Colon (tissue), 2 donors: ENCODE measurements at regions not wholly inside any gene's neighbourhood (a gene's known extent, or its start where the extent isn't known, plus 50 kb on each side); places are given as distances from the start of the nearest gene placed in this dataset.
"Not testable (repeated sequence)": the region's sequence is repeated elsewhere in the genome, so short reads cannot be mapped to it uniquely, and the experiment has no call there.

Source experiments
- FAIRE-seq: peaks from 2 replicates; lab custom pipeline; 2012; peaks lifted over from hg19 to GRCh38; lab: Jason Lieb, UNC
- donor health status: control.
- donor health status: control.

- FAIRE-seq = not testable (repeated sequence)
These were observed 329.1 kb upstream of the KCNMB2 start for GRCh38 chr3:178207161-178207560.

- not testable (repeated sequence) for FAIRE-seq
These were observed 328.6 kb upstream of the KCNMB2 start for GRCh38 chr3:178207627-178208026.

- FAIRE-seq = not testable (repeated sequence)
These were observed 327.1 kb upstream of the KCNMB2 start for GRCh38 chr3:178209116-178209515.

DNA sequence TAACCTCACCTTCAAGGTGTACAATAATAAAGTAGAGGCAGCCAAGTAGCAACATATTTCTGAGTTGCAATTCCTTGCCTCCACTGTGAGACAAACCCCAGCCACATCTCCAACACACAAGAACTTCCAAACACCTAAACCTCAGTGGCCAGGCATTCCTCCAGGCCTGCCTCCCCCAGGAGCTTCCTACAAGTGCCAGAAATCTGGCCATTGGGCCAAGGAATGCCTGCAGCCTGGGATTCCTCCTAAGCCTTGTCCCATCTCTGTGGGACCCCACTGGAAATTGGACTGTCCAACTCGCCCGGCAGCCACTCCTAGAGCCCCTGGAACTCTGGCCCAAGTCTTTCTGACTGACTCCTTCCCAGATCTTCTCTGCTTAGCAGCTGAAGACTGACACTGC, 326.6 kb upstream of the KCNMB2 start:
- not testable (repeated sequence) for FAIRE-seq

DNA sequence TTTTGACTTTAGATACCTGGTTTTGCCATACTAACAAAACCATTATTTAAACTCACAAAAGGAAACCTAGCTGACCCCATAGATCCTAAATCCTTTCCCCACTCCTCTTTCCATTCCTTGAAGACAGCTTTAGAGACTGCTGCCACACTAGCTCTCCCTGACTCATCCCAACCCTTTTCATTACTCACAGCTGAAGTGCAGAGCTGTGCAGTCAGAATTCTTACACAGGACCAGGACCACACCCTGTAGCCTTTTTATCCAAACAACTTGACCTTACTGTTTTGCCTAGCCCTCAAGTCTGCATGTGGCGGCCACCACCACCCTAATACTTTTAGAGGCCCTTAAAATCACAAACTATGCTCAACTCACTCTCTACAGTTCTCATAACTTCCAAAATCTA, 325.1 kb upstream of the KCNMB2 start:
- not testable (repeated sequence) for FAIRE-seq

DNA sequence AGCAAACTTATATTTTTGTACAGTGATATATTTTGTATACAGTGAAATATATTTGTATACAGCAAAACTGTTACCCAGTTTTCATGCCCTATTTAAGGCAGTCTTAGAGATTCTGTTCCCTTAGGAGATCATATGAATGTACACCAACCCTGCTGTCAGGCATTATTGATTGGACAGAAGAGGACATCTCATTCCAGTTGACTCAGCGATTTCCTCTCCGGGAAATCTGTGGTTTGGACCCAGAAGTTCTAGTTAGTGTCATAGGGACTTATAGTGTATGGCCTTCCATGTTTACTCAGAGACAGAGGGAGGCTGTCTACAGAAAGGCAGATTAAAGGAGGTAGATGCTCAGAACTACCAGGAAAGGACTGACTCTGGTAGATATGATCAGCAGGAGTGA, 318.8 kb upstream of the KCNMB2 start:
- no peak for FAIRE-seq

DNA sequence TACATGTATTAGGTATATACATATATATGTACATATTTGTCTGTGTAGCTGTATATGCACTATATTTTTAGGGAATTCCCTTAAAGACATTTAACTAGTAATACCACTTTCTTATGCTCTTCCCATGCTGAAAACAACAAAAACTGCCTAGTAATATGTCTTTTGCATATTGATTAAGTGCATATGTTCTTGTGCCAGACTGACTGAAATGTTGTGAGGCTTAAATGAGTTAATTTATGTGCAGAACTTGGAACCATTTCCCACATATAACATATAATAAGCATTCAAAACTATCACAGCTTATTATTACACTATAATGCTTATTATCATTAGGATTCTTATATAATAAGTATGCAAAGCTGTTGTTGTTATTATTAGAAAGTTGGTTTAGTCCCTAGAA, 318.0 kb upstream of the KCNMB2 start:
- no peak for FAIRE-seq

DNA sequence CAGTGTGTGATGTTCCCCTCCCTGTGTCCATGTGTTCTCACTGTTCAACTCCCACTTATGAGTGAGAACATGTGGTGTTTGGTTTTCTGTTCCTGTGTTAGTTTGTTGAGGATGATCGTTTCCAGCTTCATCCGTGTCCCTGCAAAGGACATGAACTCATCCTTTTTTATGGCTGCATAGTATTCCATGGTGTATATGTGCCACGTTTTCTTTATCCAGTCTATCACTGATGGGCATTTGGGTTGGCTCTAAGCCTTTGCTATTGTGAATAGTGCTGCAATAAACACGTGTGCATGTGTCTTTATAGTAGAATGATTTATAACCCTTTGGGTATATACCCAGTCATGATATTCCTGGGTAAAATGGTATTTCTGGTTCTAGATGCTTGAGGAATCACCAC, 316.6 kb upstream of the KCNMB2 start:
- not testable (repeated sequence) for FAIRE-seq

- FAIRE-seq = no peak
These were observed 312.4 kb upstream of the KCNMB2 start for GRCh38 chr3:178223876-178224275.

DNA sequence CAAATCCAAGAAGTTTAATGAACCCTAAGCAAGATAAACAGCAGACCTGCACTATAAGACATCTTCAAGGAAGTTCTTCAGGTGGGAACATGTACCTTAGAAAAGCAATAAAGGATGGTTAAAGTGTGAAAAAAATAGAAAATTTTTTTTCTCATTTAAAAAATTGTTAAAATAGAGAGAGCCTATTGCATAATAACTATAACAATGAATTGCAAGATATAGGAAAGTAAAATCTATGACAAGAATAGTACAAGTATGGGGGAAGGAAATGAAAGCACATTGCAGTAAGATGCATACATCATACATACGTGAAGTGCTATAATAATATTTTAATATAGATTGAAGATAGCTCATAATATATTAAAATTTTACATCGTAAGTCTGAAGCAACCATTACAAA, 310.1 kb upstream of the KCNMB2 start:
- no peak for FAIRE-seq

GRCh38 chr3:178231645-178232044, 304.6 kb upstream of the KCNMB2 start:
- no peak for FAIRE-seq

DNA sequence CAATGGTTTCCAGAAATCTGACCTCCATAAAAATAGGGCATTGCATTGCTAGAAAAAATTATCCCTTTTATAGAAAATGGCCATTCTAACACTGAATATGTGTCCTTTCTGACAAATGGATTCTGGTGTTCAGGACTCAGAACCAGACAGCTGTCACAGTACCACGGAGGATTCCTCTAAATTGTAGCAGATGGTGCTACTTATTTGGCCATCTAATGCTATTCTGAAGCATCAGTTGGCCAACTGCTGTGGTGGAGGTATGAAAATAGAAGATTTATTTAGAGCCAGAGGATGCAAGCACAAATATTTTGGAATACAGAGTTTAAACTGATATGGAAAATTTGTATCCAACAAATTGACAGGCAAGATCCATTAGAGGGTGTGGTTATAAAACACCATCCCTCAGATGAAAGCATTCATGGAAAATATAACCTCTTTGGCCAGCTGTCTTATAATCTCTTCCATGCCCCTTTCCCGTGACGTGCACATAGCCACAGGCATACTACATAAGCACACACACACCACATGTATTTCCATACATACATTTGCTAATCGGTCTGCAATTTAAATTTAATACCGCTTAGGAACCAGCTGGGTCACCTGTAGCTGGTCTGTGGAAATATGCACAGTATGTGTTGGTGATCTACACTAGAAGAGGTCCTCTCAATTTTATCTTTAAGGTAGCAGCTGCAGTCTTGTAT, 302.7 kb upstream of the KCNMB2 start:
- no peak for FAIRE-seq

DNA sequence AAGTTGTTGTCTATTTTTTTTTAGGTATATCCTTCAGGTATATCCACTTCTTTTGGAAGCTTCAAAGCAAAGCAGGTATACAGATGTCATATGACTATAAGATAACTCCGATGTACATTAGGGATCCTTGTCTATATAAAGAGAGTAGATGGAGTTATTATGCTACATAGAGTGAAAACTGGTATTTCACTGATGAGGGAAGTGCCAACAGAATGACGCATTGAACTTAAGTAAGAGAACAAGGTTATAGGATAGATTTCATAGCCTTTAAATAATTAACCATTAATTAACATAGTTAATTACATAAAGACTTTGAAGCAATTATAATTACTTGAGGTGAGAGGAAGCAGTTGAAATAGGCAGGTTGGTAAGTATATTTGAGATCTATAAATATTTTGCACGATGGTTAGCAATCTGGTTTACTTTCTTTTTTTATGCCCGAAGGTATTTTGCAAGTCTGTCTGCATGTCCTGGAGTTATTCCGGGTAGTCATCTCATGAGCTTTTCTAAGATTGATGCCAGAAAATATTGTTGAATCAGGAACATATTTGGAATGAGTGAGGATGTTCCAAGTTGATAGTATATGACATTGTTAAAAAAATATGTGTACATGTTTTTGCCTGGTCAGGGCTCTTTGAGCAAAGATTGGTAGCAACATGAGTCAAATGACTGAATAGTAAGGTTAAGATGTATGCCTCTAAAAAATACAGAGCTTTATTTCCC, 299.5 kb upstream of the KCNMB2 start:
- no peak for FAIRE-seq

DNA sequence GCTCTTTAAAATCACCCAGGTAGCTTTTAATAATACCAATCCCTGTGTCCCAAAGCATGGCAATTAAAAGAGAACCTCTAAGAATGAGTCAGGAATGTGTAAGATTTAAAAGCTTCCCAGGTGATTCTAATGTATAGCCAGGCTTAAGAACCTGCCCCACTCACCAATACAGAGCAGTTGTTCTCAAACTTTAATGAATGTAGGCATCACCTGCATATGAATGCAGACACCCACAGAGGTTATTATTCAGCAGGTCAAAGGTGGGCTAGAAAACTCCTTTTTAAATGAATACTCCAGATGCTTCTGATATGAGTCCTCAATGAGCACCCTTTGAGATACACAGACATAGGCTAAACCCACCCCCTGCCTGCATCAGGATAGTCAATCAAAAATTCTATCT, 298.1 kb upstream of the KCNMB2 start:
- FAIRE-seq = no peak

DNA sequence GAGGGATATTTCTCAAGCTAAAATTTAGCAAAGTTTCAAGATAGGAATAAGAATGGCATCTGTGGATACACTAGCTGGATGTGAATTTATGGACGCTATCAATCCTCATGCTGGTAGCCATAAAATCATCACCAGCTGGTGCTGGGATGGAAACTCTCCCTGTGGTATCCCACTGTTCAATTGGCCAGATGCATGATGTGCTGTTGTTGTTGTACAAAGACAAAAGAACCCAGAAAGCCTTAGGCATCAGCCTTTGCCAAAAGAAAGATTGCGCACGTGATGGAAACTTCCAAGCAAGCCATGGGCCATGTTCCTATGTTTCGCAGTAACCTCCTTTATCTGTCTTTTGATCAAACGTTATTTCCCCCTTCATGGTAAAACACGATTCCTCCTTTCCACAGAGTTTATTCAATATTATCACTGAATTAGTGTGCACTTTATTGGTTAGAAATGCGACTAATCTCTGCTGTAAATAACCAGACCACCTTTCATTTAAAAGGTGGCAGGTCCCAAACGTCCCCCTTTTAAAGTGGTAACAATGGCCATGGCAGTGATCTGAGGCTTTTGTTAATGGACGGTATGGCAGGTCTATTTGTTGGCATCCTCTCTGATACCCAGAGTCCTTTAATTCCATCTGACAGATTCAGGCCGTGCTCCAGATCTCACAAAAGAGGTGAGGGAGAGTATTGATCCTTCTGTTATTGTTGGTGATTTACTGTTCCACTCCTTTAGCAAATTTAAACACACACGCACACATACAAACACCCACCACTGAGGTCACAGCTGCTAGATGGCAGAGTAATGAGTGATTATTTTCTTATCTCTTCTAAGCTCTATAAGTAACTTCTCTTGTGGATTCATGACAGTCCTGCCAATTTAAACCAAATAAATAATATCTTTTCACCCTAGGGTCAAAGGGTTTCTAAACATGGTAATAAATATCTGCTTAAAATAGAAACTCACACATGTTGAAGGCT, 291.2 kb upstream of the KCNMB2 start:
- no peak for FAIRE-seq

GRCh38 chr3:178246004-178246403, 290.2 kb upstream of the KCNMB2 start:
- no peak for FAIRE-seq

- no peak for FAIRE-seq
These were observed 280.9 kb upstream of the KCNMB2 start for GRCh38 chr3:178255315-178255714.

DNA sequence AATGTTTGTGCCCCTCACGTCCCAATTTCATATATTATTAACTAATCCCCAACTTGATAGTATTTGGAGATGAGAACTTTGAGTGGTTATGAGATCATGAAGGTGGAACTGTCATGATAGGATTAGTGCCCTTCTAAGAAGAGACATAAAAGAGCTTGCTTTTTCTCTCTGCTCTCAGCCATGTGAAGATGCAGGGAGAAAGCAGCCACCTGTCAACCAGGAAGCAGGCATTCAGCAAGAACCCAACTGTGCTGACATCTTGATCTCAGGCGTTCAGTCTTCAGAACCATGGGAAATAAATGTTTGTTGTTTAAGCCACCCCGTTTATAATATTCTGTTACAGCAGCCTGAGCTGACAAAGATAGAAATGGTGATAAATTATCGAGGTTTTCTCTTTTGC, 278.7 kb upstream of the KCNMB2 start:
- no peak for FAIRE-seq

DNA sequence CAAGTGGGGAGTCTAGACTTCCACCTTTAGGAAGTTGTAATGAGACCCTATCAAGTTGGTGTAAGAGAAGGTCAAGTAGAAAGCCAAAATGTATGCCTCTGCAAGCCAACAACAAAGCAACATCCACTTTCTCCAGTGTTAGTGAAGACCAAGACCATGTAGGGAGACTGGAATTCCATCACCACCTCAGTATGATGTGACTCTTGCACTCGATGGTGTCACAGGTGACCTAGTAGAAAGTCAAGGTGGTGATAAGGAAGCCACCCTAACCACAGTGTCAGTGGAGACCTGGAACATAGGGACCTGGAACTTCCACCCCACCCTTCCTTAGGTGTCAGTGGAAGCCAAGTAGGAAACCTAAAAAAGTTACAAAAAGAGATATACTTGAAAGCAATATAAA, 278.1 kb upstream of the KCNMB2 start:
- no peak for FAIRE-seq

- FAIRE-seq = no peak
These were observed 276.5 kb upstream of the KCNMB2 start for GRCh38 chr3:178259703-178260102.

DNA sequence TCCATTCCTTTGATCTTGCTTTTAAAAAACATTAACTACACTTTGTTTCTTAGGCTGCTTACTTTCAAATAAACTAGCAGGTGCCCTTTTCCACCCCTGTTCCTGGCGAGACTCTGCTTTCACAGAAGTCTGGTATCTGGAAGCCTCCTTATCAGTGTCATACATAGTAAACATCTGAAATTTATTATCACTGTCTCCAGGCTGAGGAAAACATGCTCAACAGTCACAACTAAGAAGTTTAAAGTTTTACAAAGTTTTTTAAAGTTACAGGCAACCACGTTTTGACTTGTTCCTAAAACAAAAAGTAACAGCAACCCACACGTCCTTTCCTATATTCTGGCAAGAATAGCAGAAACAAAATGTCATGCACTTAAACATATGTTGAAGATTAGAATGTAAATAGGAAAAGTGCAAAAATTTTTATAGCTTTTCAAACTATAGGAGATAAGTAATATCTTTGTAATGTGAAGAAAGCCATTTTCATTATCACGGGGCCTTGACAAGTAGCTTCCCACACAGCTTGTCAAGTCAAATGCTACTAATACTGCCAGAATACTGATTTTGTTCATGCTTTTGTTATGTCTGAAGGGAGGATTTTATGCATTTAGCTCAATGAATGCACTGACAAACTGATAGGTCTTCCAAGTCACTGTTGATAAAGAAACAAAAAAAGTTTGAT, 275.2 kb upstream of the KCNMB2 start:
- FAIRE-seq = no peak
